Spleen (tissue), 11 donors: ENCODE measurements at regions not wholly inside any gene's neighbourhood (a gene's known extent, or its start where the extent isn't known, plus 50 kb on each side); places are given as distances from the start of the nearest gene placed in this dataset.

Source experiments
- DNase-seq: peaks from one replicate; pipeline ENCODE4 v3.0.0-alpha.2; 2020
- H3K27ac ChIP-seq, 8 donors: fragments of 200-600 bp; sonication (generic) in 7 of 8; 1 replicate in 4 of 8; 2 replicates in 4 of 8; pipeline versions ENCODE4 v1.5.0 to v1.8.0; 2016 to 2021; ENCODE audit warnings: inconsistent platforms in 4 of 8, mild to moderate bottlenecking in 4 of 8, moderate library complexity in 1 of 8
- H3K27me3 ChIP-seq, 7 donors: fragments of 200-600 bp; sonication (generic) in 6 of 7; replicated peaks in 1 of 7; 1 replicate in 4 of 7; 2 replicates in 3 of 7; pipeline versions ENCODE4 v1.5.0 to v1.8.0; 2016 to 2021; ENCODE audit warnings: inconsistent platforms in 3 of 7, mild to moderate bottlenecking in 1 of 7
- H3K36me3 ChIP-seq, 6 donors: fragments of 200-600 bp; sonication (generic) in 5 of 6; 1 replicate in 4 of 6; 2 replicates in 2 of 6; pipeline versions ENCODE4 v1.5.0 to v1.8.0; 2016 to 2021; ENCODE audit warnings: inconsistent platforms in 2 of 6
- H3K4me1 ChIP-seq, 6 donors: fragments of 200-600 bp; sonication (generic) in 5 of 6; 1 replicate in 3 of 6; 2 replicates in 3 of 6; pipeline versions ENCODE4 v1.5.0 to v1.8.0; 2016 to 2021; ENCODE audit warnings: inconsistent platforms in 3 of 6
- H3K4me3 ChIP-seq, 8 donors: fragments of 200-600 bp; sonication (generic) in 7 of 8; 1 replicate in 4 of 8; 2 replicates in 4 of 8; pipeline versions ENCODE4 v1.5.0 to v1.8.0; 2016 to 2021; ENCODE audit warnings: inconsistent platforms in 4 of 8, mild to moderate bottlenecking in 4 of 8, moderate library complexity in 2 of 8
- H3K9me3 ChIP-seq, 8 donors: fragments of 200-600 bp; sonication (generic) in 7 of 8; 1 replicate in 4 of 8; 2 replicates in 4 of 8; pipeline versions ENCODE4 v1.5.0 to v1.8.0; 2016 to 2021; ENCODE audit warnings: inconsistent platforms in 4 of 8
- POLR2A ChIP-seq, 3 donors: fragments of 450-650 bp; IDR thresholded peaks; one replicate each; pipeline ENCODE4 v1.5.1; 2017; ENCODE audit warnings: antibody characterized with exemption in 3 of 3, mild to moderate bottlenecking in 1 of 3
- POLR2AphosphoS5 ChIP-seq, 3 donors: sonication (generic); formaldehyde crosslinking; IDR thresholded peaks; one replicate each; pipeline ENCODE4 v1.5.1; 2017; ENCODE audit warnings: antibody characterized with exemption in 3 of 3
- WGBS, 5 donors: extraction: QIAGEN DNeasy Blood & Tissue Kit in 3 of 5; methylation state at CpG; one replicate each; pipeline versions ENCODE4 v1.1.5 to v1.1.7; 2013 to 2018; 5-methylcytosine and 5-hydroxymethylcytosine counted together
- intact Hi-C: fragments of 100-400 bp; cut with DNase I; formaldehyde crosslinking; loops from one replicate; pipeline ENCODE4 v1.15.0; 2023; ENCODE audit warnings: low total_unique reads
- TF ChIP-seq, protein P1 (sequence below), 11 experiments: fragments of 200-600 bp in 7 of 11; fragments of 450-650 bp in 4 of 11; sonication (generic) in 4 of 11; IDR thresholded peaks in 8 of 11; conservative IDR thresholded peaks in 3 of 11; 1 replicate in 7 of 11; 2 replicates in 4 of 11; pipeline versions ENCODE4 v1.4.0 to v1.8.0; 2016 to 2021; ENCODE audit warnings: antibody characterized with exemption in 11 of 11, inconsistent platforms in 4 of 11, mild to moderate bottlenecking in 1 of 11
- donor health status: healthy with polysubstance abuse.
- donor health status: DM: no; HTN: no; CAD: no; lungs with moderate emphysema.
- donor health status: DM: no; HTN: no; CAD: no.
- donor health status: Bipolar disorder and iron deficiency.
- donor health status: healthy.
- donor health status: DM: no; HTN: no; CAD: no.
- donor health status: DM: yes; HTN: yes; CAD: no.

DNA sequence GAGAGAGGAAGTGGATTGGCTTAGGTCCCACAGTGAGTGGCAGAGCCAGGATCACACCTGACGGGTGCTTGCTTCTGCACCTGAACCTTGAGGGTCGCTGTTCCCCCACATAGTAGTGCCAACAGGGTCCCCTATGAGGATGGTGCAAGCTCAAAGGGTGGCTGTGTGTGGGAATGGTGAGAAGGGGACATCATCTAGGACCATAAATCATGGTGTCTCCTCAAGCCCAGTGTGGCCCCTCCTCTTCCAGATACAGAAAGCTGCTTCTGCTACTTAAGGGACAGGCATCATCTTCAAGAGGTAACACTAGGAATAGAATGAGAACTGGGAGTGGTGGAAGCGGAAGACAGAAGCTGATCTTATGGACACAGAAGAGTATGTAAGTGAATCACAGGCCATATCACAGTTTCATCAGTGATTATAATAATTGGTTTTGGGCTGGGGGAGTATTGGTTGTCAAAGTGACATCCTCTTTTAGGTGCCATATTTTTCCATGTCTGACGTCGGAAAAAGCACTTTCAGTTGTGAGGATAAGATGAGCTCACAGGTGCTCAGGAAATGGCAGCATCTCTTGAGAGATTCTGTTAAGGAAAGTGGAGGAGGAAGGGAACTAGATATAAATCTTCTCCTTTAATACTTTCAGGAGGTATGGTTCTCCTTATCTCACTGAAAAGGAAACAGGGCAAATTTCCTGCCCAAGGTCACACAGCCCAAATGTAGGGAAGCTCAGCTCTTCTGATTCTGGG is 83.2 kb upstream of the HNF1B start:
- Histone ChIP-seq H3K4me1 (peaks cover 3 to 70% (median 49%) of the 10 kb centered on the region in 6 donors), H3K9me3 (no peaks in the 10 kb centered on the region), H3K36me3 (no peaks in the 10 kb centered on the region), H3K27me3 (no peaks in the 10 kb centered on the region), H3K4me3 (no peak overlapping the region), H3K27ac (peak overlapping the region in 2 of 8 donors; percentile 15 to 51)
- WGBS, 5 donors, result 55 to 66% (median 58%) methylated on average over 5 of the region's 5 CpGs
- TF ChIP-seq, protein P1, sequence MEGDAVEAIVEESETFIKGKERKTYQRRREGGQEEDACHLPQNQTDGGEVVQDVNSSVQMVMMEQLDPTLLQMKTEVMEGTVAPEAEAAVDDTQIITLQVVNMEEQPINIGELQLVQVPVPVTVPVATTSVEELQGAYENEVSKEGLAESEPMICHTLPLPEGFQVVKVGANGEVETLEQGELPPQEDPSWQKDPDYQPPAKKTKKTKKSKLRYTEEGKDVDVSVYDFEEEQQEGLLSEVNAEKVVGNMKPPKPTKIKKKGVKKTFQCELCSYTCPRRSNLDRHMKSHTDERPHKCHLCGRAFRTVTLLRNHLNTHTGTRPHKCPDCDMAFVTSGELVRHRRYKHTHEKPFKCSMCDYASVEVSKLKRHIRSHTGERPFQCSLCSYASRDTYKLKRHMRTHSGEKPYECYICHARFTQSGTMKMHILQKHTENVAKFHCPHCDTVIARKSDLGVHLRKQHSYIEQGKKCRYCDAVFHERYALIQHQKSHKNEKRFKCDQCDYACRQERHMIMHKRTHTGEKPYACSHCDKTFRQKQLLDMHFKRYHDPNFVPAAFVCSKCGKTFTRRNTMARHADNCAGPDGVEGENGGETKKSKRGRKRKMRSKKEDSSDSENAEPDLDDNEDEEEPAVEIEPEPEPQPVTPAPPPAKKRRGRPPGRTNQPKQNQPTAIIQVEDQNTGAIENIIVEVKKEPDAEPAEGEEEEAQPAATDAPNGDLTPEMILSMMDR (IDR thresholded peaks at IDR 0.05 in 8 of 11, conservative IDR thresholded peaks at IDR 0.05 in 3 of 11), result no peak
- TF ChIP-seq POLR2AphosphoS5 (IDR thresholded peaks at IDR 0.05), result no peak
- TF ChIP-seq POLR2A (IDR thresholded peaks at IDR 0.05), result no peak
- no peak for DNase-seq
- intact Hi-C loops, result no loop called here

DNA sequence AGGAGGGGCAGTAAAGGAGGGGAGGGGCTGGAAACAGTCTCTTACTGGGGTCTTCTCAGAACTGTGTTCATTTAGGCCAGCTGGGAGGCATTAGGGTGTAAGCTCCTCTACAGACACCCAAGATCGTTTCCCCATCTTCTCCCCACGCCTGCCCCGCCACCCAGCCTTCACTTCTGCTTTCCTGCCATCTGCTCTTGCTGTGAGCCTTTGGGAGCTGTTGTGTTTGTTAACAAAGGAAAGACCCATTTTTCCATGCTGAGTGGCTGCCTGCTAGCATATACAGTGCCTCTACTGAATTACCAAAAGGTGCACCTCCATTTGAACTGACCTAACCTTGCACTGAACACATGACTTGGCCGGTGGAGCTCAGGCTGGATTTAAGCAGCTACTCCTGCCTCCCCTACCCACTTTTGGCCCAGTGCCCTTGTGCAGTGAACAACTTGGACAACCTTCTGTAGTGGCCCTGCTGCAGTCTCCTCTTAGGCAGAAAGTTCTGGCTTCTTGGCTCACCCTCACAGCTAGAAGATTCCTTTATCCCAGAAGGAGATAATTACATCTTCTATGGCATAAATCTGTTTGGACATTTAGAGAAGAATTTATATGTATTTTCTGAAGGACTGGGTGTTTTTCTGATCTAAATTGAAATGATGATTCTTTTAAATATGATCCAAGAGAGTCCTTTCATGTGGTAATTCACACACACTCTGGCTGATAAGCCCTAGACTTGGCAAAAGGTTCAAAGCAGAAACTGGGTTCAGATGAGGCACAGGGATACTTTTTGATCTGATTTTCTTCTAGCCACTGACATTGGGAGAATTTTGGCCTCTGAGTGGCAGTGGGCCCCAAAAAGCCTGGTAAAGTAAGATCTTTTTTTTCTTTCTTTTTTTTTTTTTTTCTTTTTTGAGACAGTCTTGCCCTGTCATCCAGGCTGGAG is 81.9 kb upstream of the HNF1B start:
- H3K4me1 ChIP-seq, result peaks cover 3 to 67% (median 49%) of the 10 kb centered on the region in 6 donors
- intact Hi-C loops, result no loop called here
- TF ChIP-seq POLR2A (IDR thresholded peaks at IDR 0.05) (no peak), POLR2AphosphoS5 (IDR thresholded peaks at IDR 0.05) (no peak)
- TF ChIP-seq, protein P1 (IDR thresholded peaks at IDR 0.05 in 8 of 11, conservative IDR thresholded peaks at IDR 0.05 in 3 of 11), result no peak
- H3K27ac ChIP-seq, result peak overlapping the region in 2 of 8 donors; percentile 31 to 44
- no peak overlapping the region for H3K4me3 ChIP-seq
- WGBS, 5 donors, result 30 to 56% (median 45%) methylated on average over 4 of the region's 4 CpGs
- peak; percentile 85 for DNase-seq
- no peaks in the 10 kb centered on the region for H3K27me3 ChIP-seq
- H3K36me3 ChIP-seq, result no peaks in the 10 kb centered on the region
- H3K9me3 ChIP-seq, result no peaks in the 10 kb centered on the region

DNA sequence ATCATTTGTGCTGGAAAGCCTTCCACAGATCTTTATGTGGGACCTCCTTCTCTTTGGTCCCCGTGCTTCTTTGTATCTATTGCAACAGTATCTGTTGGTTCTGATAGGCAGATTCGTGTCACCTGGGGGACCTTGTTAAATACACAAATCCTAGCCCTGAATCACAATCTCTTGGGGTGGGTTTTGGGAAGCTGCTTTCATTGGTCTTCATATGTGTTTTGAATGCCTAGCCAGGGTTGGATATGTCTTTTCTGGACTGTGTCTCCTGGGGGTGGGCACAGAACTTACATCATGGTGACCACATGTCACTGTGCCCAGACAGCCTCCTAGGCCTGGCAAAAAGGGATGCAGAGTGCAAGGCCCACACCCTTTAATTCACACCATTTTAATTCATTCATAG is 81.0 kb upstream of the HNF1B start:
- 88 to 95% (median 90%) methylated on average over 2 of the region's 2 CpGs for WGBS, 5 donors
- H3K4me1 ChIP-seq, result peaks cover 3 to 69% (median 51%) of the 10 kb centered on the region in 6 donors
- H3K27ac ChIP-seq, result peak overlapping the region in 2 of 8 donors; percentile 31 to 44
- H3K9me3 ChIP-seq, result no peaks in the 10 kb centered on the region
- intact Hi-C loops, result no loop called here
- no peaks in the 10 kb centered on the region for H3K36me3 ChIP-seq
- H3K4me3 ChIP-seq, result no peak overlapping the region
- no peaks in the 10 kb centered on the region for H3K27me3 ChIP-seq
- no peak for DNase-seq
- TF ChIP-seq POLR2A (IDR thresholded peaks at IDR 0.05) (no peak), POLR2AphosphoS5 (IDR thresholded peaks at IDR 0.05) (no peak)
- TF ChIP-seq, protein P1 (IDR thresholded peaks at IDR 0.05 in 8 of 11, conservative IDR thresholded peaks at IDR 0.05 in 3 of 11), result no peak
